Kidney epithelial cell (primary cell): ENCODE measurements at regions not wholly inside any gene's neighbourhood (a gene's known extent, or its start where the extent isn't known, plus 50 kb on each side); places are given as distances from the start of the nearest gene placed in this dataset.
A peak's percentile ranks its signal among the peaks of the same experiment; 100 is the strongest.

Experiments used
- DNase-seq: peaks from one replicate; pipeline ENCODE4 v3.0.0-alpha.2; 2010; ENCODE audit warnings: low read depth
- H3K27me3 ChIP-seq: 2 replicates; pipeline ENCODE4 v1.6.0; 2011; ENCODE audit warnings: low read length; ENCODE audit not compliant: control insufficient read depth, insufficient read depth
- H3K36me3 ChIP-seq: 2 replicates; pipeline ENCODE4 v1.5.1; 2011; ENCODE audit warnings: low read length; ENCODE audit not compliant: control insufficient read depth, insufficient read depth
- H3K4me3 ChIP-seq: 2 replicates; pipeline ENCODE4 v1.5.1; 2011; ENCODE audit warnings: low read depth, mild to moderate bottlenecking, control low read depth, low read length
- TF ChIP-seq, protein P1 (sequence below): IDR thresholded peaks from 2 replicates; pipeline ENCODE4 v1.5.1; 2011; ENCODE audit warnings: mild to moderate bottlenecking, moderate library complexity, low read length, control low read depth, inconsistent platforms; ENCODE audit not compliant: insufficient read depth, poor library complexity, severe bottlenecking

DNA sequence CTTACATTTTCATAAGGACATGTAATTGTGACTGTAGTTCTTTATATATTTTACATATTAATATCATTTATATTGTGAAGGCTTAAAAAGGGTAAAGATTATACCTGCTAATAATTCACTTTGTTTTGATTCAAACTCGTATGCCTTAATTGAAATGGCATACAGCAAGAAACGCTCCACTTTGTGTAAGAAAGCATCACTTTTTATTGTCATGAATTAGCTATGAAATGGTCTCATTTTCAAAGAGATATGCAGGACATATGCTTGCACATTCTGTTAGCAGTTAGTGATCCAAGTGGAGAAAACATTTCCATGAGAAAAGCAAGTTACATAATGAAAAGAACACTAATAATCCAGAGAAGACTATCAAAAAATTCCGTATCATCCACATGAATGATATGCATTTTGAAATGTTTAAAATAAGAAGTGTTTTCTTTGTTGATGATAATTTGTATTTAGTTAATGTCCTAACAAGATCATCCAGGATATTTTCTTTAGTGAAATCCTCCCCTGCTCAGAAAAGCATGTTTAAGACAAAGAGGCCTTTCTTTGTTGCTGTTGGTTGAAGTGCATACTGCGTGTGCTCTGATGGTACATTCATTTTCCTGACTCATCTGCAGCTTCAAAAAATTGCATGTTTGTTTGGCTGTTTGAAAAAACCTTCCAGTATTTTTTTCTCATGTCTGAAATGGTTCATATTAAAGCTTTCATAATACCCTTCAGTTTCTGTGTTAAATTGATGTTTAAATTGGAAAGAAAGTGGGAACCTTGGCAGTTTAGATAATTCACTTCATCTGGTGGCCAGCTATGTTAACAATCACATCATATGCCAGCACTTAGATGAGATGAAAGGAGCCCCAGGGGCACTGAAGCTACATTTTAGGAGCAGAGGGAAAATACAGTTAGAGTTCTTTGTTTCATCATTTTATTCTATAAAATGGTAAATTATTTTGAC lies 242.2 kb downstream of the CSNK1G3 start:
- no peak for DNase-seq
- no peaks in the 10 kb centered on the region for H3K27me3 ChIP-seq
- no peak overlapping the region for H3K4me3 ChIP-seq
- TF ChIP-seq, protein P1, sequence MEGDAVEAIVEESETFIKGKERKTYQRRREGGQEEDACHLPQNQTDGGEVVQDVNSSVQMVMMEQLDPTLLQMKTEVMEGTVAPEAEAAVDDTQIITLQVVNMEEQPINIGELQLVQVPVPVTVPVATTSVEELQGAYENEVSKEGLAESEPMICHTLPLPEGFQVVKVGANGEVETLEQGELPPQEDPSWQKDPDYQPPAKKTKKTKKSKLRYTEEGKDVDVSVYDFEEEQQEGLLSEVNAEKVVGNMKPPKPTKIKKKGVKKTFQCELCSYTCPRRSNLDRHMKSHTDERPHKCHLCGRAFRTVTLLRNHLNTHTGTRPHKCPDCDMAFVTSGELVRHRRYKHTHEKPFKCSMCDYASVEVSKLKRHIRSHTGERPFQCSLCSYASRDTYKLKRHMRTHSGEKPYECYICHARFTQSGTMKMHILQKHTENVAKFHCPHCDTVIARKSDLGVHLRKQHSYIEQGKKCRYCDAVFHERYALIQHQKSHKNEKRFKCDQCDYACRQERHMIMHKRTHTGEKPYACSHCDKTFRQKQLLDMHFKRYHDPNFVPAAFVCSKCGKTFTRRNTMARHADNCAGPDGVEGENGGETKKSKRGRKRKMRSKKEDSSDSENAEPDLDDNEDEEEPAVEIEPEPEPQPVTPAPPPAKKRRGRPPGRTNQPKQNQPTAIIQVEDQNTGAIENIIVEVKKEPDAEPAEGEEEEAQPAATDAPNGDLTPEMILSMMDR = no peak
- H3K36me3 ChIP-seq = no peaks in the 10 kb centered on the region

DNA sequence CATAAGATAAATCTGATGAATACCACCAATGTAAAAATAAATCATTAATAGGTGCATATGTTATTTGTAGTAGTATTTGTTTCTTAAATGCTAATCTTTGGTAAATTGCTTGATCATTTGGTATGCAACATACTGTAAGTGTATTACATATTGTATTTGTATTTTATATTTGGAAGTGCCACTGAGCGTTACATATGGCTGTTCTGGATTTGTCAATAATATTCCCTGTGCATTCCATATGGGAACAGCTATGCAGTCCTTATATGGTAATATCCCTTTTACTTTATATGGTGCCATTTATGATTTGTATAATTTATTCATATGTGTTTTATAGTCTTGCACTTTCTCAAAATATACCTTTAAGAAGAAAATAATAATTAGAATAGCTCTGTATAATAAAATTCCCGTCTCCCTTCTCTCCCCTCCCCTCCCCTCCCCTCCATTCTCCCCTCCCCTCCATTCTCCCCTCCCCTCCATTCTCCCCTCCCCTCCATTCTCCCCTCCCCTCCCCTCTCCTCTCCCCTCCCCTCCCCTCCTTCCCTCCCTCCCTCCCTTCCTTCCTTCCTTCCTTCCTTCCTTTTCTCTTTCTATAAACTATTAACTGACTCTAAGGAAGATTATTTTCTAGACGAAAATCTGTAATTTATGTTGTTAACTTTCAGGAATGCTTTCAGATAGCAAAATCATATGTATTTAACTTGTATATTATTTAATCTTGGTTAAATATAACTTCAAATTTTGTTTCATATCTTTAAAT lies 241.4 kb downstream of the CSNK1G3 start:
- TF ChIP-seq, protein P1 = no peak
- Histone ChIP-seq H3K36me3 (no peaks in the 10 kb centered on the region), H3K4me3 (no peak overlapping the region), H3K27me3 (no peaks in the 10 kb centered on the region)
- DNase-seq = no peak

DNA sequence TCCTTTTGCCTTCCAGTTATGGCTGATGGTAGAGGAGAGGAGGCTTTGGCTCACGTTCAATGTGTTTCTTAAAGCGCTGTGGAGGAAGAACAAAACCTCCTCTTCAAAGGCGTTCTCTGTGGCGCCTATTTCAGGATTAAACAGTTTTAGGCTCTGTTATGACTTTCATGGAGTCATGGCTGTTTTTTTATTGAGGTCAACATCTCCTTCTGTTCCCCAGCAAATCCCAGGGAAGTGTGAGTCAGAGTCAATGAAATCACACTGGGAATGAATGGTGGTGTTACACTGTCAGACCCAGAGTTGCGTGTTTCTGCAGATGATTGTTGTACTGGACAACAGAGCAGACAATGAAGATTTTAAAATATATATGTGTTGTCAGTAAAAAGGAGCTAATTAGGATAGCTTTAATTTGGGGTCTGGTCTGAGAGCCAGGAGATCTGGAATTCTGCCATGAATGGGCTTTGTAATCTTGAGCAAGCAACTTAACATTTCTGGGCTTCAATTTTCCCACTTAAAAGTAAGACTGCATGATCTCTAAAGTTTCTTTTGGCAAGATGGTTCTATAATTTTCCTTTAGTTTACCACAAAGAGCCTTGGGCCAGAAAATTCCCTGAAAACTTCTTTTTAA lies 240.7 kb downstream of the CSNK1G3 start:
- H3K36me3 ChIP-seq = no peaks in the 10 kb centered on the region
- H3K27me3 ChIP-seq = no peaks in the 10 kb centered on the region
- DNase-seq = peak; percentile 28
- no peak overlapping the region for H3K4me3 ChIP-seq
- TF ChIP-seq, protein P1 = no peak

DNA sequence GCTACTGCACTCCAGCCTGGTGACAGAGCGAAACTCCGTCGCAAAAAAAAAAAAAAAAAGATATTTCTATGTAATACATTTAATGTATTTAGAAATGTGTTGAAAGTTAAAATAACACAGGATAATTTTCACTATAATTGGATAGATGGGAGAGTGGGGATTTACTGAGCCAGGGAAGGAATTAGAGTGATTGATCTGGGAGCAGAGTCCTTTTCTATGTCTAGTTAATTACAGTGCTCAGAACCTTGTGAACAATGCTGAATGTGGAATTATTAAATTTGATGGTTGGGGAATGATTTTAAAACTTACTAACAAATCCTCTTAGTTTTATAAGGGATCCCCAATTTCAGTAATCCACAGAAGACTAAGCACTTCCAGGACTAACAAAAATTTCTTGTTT lies 239.7 kb downstream of the CSNK1G3 start:
- no peak for DNase-seq
- H3K36me3 ChIP-seq = no peaks in the 10 kb centered on the region
- no peak overlapping the region for H3K4me3 ChIP-seq
- TF ChIP-seq, protein P1 = no peak
- H3K27me3 ChIP-seq = no peaks in the 10 kb centered on the region

DNA sequence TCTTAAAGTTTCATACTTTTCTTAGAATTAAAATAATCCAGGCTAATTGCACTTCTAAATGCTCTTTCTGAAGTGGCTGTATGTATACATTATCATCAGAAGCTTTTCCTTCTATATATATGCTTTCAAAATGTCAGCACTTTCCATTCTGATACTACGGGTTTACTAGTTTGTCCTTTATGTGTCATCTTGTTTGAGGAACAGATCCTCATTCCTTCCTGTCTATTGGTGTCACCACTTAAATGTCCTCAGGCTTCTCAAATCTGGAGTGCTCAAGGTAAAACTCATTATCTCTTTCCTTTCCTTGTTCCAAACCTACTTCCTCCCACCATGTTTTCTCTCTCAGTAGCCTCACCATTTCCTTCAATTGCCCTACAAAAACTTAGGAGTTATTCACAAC lies 236.3 kb downstream of the CSNK1G3 start:
- TF ChIP-seq, protein P1 = no peak

More for the DNA sequence above, 236.3 kb downstream of the CSNK1G3 start:
- Histone ChIP-seq H3K36me3 (no peaks in the 10 kb centered on the region), H3K27me3 (no peaks in the 10 kb centered on the region), H3K4me3 (no peak overlapping the region)
- DNase-seq = no peak
